CD4-positive, alpha-beta T cell treated with Interleukin-6 at 100 ng/mL for 8 hours (primary cell): ENCODE measurements at regions not wholly inside any gene's neighbourhood (a gene's known extent, or its start where the extent isn't known, plus 50 kb on each side); places are given as distances from the start of the nearest gene placed in this dataset.

Experiments used
- DNase-seq: peaks from one replicate; pipeline ENCODE4 v3.0.0-alpha.2; 2020; ENCODE audit warnings: mixed read lengths, low spot score

- no peak for DNase-seq
Measured at GRCh38 chr6:157772820-157773219, 50.2 kb upstream of the SNX9 start.
